ENCODE measurements at regions not wholly inside any gene's neighbourhood (a gene's known extent, or its start where the extent isn't known, plus 50 kb on each side); places are given as distances from the start of the nearest gene placed in this dataset.

- no peaks in the 10 kb centered on the region for H3K9me2 ChIP-seq (replicated peaks; ENCODE audit: insufficient read depth, low read length)
- H3K9ac ChIP-seq (ENCODE audit: low read length) = no peak overlapping the region
- no peaks in the 10 kb centered on the region for H3K27me3 ChIP-seq (replicated peaks; ENCODE audit: insufficient read depth, low read length)
- H3K9me3 ChIP-seq (replicated peaks; ENCODE audit: insufficient read depth, low read length) = no peaks in the 10 kb centered on the region
- H3F3A ChIP-seq (ENCODE audit: insufficient read depth, low read length) = no peaks in the 10 kb centered on the region
- no peaks in the 10 kb centered on the region for H3K4me1 ChIP-seq (ENCODE audit: low read length)
- no peaks in the 10 kb centered on the region for H3K79me2 ChIP-seq (ENCODE audit: low read length)
- H3K4me3 ChIP-seq (ENCODE audit: low read length) = no peak overlapping the region
- H4K20me1 ChIP-seq (ENCODE audit: insufficient read depth, low read length) = no peaks in the 10 kb centered on the region
- H3K36me3 ChIP-seq (replicated peaks; ENCODE audit: insufficient read depth, low read length) = no peaks in the 10 kb centered on the region
- H3K27ac ChIP-seq (ENCODE audit: low read length) = no peak overlapping the region
- DNase-seq = no peak
- H3K4me2 ChIP-seq (ENCODE audit: low read depth, low read length) = no peak overlapping the region
- no peak for TF ChIP-seq CTCF (IDR thresholded peaks at IDR 0.05; ENCODE audit: low read length)
- no peak overlapping the region for H2AFZ ChIP-seq (ENCODE audit: low read length)
These were observed 151.4 kb upstream of the SEMA6D start for GRCh38 chr15:47565949-47566348.

DNA sequence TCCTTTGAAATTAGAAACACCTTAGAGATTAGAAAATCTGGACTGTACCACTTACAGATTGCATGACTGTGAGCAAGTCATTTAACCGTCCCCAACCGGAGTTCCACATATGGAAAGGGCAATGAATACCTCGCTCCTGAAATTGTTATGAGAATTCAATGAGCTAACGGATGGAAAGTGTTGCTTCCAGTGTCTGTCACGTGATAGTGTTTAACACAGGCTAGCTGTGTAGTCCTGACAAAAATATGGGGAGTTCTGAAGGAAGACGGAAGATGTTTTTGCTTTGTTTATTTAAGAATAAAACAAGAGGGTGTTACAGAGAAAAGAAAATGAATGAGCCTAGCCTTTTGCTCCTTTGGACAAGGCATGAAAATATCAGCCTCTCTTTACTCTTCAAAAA is 150.7 kb upstream of the SEMA6D start:
- Histone ChIP-seq H3K27ac (ENCODE audit: low read length) (no peak overlapping the region), H3K4me1 (ENCODE audit: low read length) (no peaks in the 10 kb centered on the region), H4K20me1 (ENCODE audit: insufficient read depth, low read length) (no peaks in the 10 kb centered on the region), H3K27me3 (replicated peaks; ENCODE audit: insufficient read depth, low read length) (no peaks in the 10 kb centered on the region), H3F3A (ENCODE audit: insufficient read depth, low read length) (no peaks in the 10 kb centered on the region), H3K4me2 (ENCODE audit: low read depth, low read length) (no peak overlapping the region), H3K36me3 (replicated peaks; ENCODE audit: insufficient read depth, low read length) (no peaks in the 10 kb centered on the region), H2AFZ (ENCODE audit: low read length) (no peak overlapping the region), H3K4me3 (ENCODE audit: low read length) (no peak overlapping the region), H3K9ac (ENCODE audit: low read length) (no peak overlapping the region), H3K9me3 (replicated peaks; ENCODE audit: insufficient read depth, low read length) (no peaks in the 10 kb centered on the region), H3K9me2 (replicated peaks; ENCODE audit: insufficient read depth, low read length) (no peaks in the 10 kb centered on the region), H3K79me2 (ENCODE audit: low read length) (no peaks in the 10 kb centered on the region)
- no peak for DNase-seq
- TF ChIP-seq EZH2 (optimal IDR thresholded peaks at IDR 0.05; ENCODE audit: low read depth, low read length) (no peak), EZH2phosphoT487 (IDR thresholded peaks at IDR 0.05; ENCODE audit: low read length) (no peak), CTCF (IDR thresholded peaks at IDR 0.05; ENCODE audit: low read length) (no peak)

GRCh38 chr15:47568030-47568429 is 149.3 kb upstream of the SEMA6D start:
- no peak overlapping the region for H3K9ac ChIP-seq (ENCODE audit: low read length)
- H3K79me2 ChIP-seq (ENCODE audit: low read length) = no peaks in the 10 kb centered on the region
- no peak overlapping the region for H2AFZ ChIP-seq (ENCODE audit: low read length)
- TF ChIP-seq CTCF (IDR thresholded peaks at IDR 0.05; ENCODE audit: low read length) (no peak), EZH2phosphoT487 (IDR thresholded peaks at IDR 0.05; ENCODE audit: low read length) (no peak), EZH2 (optimal IDR thresholded peaks at IDR 0.05; ENCODE audit: low read depth, low read length) (no peak)
- no peak overlapping the region for H3K4me3 ChIP-seq (ENCODE audit: low read length)
- no peak for DNase-seq
- H3K9me3 ChIP-seq (replicated peaks; ENCODE audit: insufficient read depth, low read length) = no peaks in the 10 kb centered on the region
- no peak overlapping the region for H3K4me2 ChIP-seq (ENCODE audit: low read depth, low read length)
- H3K27me3 ChIP-seq (replicated peaks; ENCODE audit: insufficient read depth, low read length) = no peaks in the 10 kb centered on the region
- no peaks in the 10 kb centered on the region for H4K20me1 ChIP-seq (ENCODE audit: insufficient read depth, low read length)
- H3K36me3 ChIP-seq (replicated peaks; ENCODE audit: insufficient read depth, low read length) = no peaks in the 10 kb centered on the region
- H3K27ac ChIP-seq (ENCODE audit: low read length) = no peak overlapping the region
- no peaks in the 10 kb centered on the region for H3F3A ChIP-seq (ENCODE audit: insufficient read depth, low read length)
- no peaks in the 10 kb centered on the region for H3K9me2 ChIP-seq (replicated peaks; ENCODE audit: insufficient read depth, low read length)
- H3K4me1 ChIP-seq (ENCODE audit: low read length) = no peaks in the 10 kb centered on the region

GRCh38 chr15:47570044-47570443 is 147.3 kb upstream of the SEMA6D start:
- Histone ChIP-seq H3K9me2 (replicated peaks; ENCODE audit: insufficient read depth, low read length) (no peaks in the 10 kb centered on the region), H3K4me2 (ENCODE audit: low read depth, low read length) (no peak overlapping the region), H3K36me3 (replicated peaks; ENCODE audit: insufficient read depth, low read length) (no peaks in the 10 kb centered on the region), H4K20me1 (ENCODE audit: insufficient read depth, low read length) (no peaks in the 10 kb centered on the region), H3K79me2 (ENCODE audit: low read length) (no peaks in the 10 kb centered on the region), H3K9me3 (replicated peaks; ENCODE audit: insufficient read depth, low read length) (no peaks in the 10 kb centered on the region), H3F3A (ENCODE audit: insufficient read depth, low read length) (no peaks in the 10 kb centered on the region), H3K27ac (ENCODE audit: low read length) (no peak overlapping the region), H2AFZ (ENCODE audit: low read length) (no peak overlapping the region), H3K27me3 (replicated peaks; ENCODE audit: insufficient read depth, low read length) (no peaks in the 10 kb centered on the region), H3K9ac (ENCODE audit: low read length) (no peak overlapping the region), H3K4me3 (ENCODE audit: low read length) (no peak overlapping the region), H3K4me1 (ENCODE audit: low read length) (no peaks in the 10 kb centered on the region)
- TF ChIP-seq CTCF (IDR thresholded peaks at IDR 0.05; ENCODE audit: low read length) (no peak), EZH2phosphoT487 (IDR thresholded peaks at IDR 0.05; ENCODE audit: low read length) (no peak), EZH2 (optimal IDR thresholded peaks at IDR 0.05; ENCODE audit: low read depth, low read length) (no peak)
- DNase-seq = no peak

Measured in MM.1S (cell line).